ENCODE measurements at regions not wholly inside any gene's neighbourhood (a gene's known extent, or its start where the extent isn't known, plus 50 kb on each side); places are given as distances from the start of the nearest gene placed in this dataset.
A peak's percentile ranks its signal among the peaks of the same experiment; 100 is the strongest.

DNA sequence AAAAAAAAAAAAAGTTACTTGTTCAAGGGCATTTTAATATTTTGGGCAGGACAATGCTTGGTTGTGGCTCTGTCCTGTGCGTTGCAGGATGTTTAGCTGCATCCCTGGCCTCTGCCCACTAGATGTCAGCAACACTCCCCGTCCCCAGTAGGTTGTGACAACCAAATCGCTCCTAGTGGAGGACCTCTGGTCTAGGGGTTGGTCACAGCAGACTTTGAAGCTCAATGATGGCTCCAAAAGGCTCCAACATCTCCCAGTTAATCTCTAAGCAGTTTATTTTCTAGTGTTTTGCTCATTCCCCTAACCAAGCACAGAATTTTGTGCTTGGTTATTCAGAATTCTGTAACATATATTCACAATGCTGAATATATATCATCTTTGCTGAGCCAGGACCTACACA lies 67.0 kb downstream of the CHRNA1 start:
- H3K27me3 ChIP-seq (ENCODE audit: control insufficient read depth, insufficient read depth, low read length), result peaks cover 22% of the 10 kb centered on the region
- POLR2A ChIA-PET, result no interaction called here
- H3K36me3 ChIP-seq (ENCODE audit: control insufficient read depth, insufficient read depth, low read length), result no peaks in the 10 kb centered on the region
- H3K4me3 ChIP-seq (ENCODE audit: low read depth, low read length), result no peak overlapping the region
- TF ChIP-seq, protein P1, sequence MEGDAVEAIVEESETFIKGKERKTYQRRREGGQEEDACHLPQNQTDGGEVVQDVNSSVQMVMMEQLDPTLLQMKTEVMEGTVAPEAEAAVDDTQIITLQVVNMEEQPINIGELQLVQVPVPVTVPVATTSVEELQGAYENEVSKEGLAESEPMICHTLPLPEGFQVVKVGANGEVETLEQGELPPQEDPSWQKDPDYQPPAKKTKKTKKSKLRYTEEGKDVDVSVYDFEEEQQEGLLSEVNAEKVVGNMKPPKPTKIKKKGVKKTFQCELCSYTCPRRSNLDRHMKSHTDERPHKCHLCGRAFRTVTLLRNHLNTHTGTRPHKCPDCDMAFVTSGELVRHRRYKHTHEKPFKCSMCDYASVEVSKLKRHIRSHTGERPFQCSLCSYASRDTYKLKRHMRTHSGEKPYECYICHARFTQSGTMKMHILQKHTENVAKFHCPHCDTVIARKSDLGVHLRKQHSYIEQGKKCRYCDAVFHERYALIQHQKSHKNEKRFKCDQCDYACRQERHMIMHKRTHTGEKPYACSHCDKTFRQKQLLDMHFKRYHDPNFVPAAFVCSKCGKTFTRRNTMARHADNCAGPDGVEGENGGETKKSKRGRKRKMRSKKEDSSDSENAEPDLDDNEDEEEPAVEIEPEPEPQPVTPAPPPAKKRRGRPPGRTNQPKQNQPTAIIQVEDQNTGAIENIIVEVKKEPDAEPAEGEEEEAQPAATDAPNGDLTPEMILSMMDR (IDR thresholded peaks at IDR 0.05; ENCODE audit: insufficient read depth, low read depth, low read length), result peak; percentile 95
- no peak for DNase-seq (ENCODE audit: low read depth)
- CTCF ChIA-PET, result interaction anchor here (0.5 to 7.3 kb wide), 26 partner anchors 11 to 1401 kb away, joined by 3 to 94 read pairs (median 4); no protein-coding TSS in a partner anchor

- Histone ChIP-seq H3K27me3 (ENCODE audit: control insufficient read depth, insufficient read depth, low read length) (peaks cover 22% of the 10 kb centered on the region), H3K36me3 (ENCODE audit: control insufficient read depth, insufficient read depth, low read length) (no peaks in the 10 kb centered on the region), H3K4me3 (ENCODE audit: low read depth, low read length) (no peak overlapping the region)
- ChIA-PET POLR2A (no interaction called here), CTCF (interaction anchor here (0.7 to 7.3 kb wide), 7 partner anchors 8 to 587 kb away, joined by 3 to 94 read pairs (median 5); no protein-coding TSS in a partner anchor)
- no peak for DNase-seq (ENCODE audit: low read depth)
- TF ChIP-seq, protein P1 (IDR thresholded peaks at IDR 0.05; ENCODE audit: insufficient read depth, low read depth, low read length), result no peak
Observed at GRCh38 chr2:174694920-174695319, 69.4 kb downstream of the CHRNA1 start.

GRCh38 chr2:174694196-174694878 lies 69.9 kb downstream of the CHRNA1 start:
- DNase-seq (ENCODE audit: low read depth), result no peak
- TF ChIP-seq, protein P1 (IDR thresholded peaks at IDR 0.05; ENCODE audit: insufficient read depth, low read depth, low read length), result no peak
- Histone ChIP-seq H3K27me3 (ENCODE audit: control insufficient read depth, insufficient read depth, low read length) (peaks cover 22% of the 10 kb centered on the region), H3K36me3 (ENCODE audit: control insufficient read depth, insufficient read depth, low read length) (no peaks in the 10 kb centered on the region), H3K4me3 (ENCODE audit: low read depth, low read length) (no peak overlapping the region)
- ChIA-PET POLR2A (no interaction called here), CTCF (interaction anchor here (1.1 to 7.3 kb wide), 7 partner anchors 8 to 588 kb away, joined by 3 to 94 read pairs (median 5); no protein-coding TSS in a partner anchor)

DNA sequence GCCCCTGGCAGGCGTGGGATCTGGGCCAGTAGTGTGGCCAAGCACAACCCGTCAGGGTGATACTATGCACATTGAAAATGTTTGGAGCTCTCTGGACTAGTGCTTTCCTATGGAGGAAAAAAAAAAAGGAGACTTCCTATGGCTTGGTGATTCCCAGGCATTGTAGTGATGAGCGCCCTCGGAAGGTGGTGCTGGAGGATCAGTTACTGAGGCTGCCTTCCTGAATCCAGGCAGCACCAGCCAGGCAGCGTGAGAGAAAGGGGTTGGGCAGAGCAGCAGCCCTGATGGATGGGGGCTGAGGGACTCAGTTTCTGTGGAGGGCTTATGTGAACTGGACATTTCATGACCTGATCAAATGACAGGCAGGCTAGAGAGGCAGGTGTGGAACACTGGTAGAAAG lies 70.9 kb downstream of the CHRNA1 start:
- POLR2A ChIA-PET, result no interaction called here
- no peak overlapping the region for H3K4me3 ChIP-seq (ENCODE audit: low read depth, low read length)
- no peak for DNase-seq (ENCODE audit: low read depth)
- no peaks in the 10 kb centered on the region for H3K36me3 ChIP-seq (ENCODE audit: control insufficient read depth, insufficient read depth, low read length)
- peaks cover 24% of the 10 kb centered on the region for H3K27me3 ChIP-seq (ENCODE audit: control insufficient read depth, insufficient read depth, low read length)
- CTCF ChIA-PET, result interaction anchor here (0.7 to 7.3 kb wide), 7 partner anchors 7 to 589 kb away, joined by 3 to 94 read pairs (median 3); no protein-coding TSS in a partner anchor
- TF ChIP-seq, protein P1 (IDR thresholded peaks at IDR 0.05; ENCODE audit: insufficient read depth, low read depth, low read length), result no peak

- ChIA-PET POLR2A (no interaction called here), CTCF (interaction anchor here (0.6 to 2.1 kb wide), 7 partner anchors 57 to 1981 kb away, joined by 3 to 8 read pairs (median 3); no protein-coding TSS in a partner anchor)
- DNase-seq (ENCODE audit: low read depth), result no peak
- Histone ChIP-seq H3K36me3 (ENCODE audit: control insufficient read depth, insufficient read depth, low read length) (no peaks in the 10 kb centered on the region), H3K4me3 (ENCODE audit: low read depth, low read length) (no peak overlapping the region), H3K27me3 (ENCODE audit: control insufficient read depth, insufficient read depth, low read length) (peaks cover 24% of the 10 kb centered on the region)
- TF ChIP-seq, protein P1 (IDR thresholded peaks at IDR 0.05; ENCODE audit: insufficient read depth, low read depth, low read length), result no peak
Observed at GRCh38 chr2:174692256-174692919, 71.9 kb downstream of the CHRNA1 start.

Measured in BJ (cell line).